A549 (cell line): ENCODE measurements at regions not wholly inside any gene's neighbourhood (a gene's known extent, or its start where the extent isn't known, plus 50 kb on each side); places are given as distances from the start of the nearest gene placed in this dataset.

Experiments used
- ATAC-seq, 2 experiments: fragments of 200-7000 bp in 1 of 2; fragments of >200 bp in 1 of 2; cut with Nextera tagmentation in 1 of 2; cut with Tn5 transposase in 1 of 2; 3 replicates each; pipeline versions ENCODE4 v1.8.0 to v1.9.1; 2018 to 2020; ENCODE audit warnings: mild to moderate bottlenecking in 1 of 2, moderate library complexity in 1 of 2
- CTCF ChIA-PET: fragments of 300-600 bp; sonication (Branson Sonifier 250); formaldehyde crosslinking; extraction: SDS; loops from one replicate; lab custom pipeline; 2021; ENCODE audit warnings: antibody characterized with exemption, inconsistent platforms; lab: Yijun Ruan, JAX
- POLR2A ChIA-PET: fragments of 350-600 bp; formaldehyde crosslinking; extraction: SDS; loops from one replicate; lab custom pipeline; 2021; ENCODE audit warnings: antibody characterized with exemption, inconsistent platforms; lab: Yijun Ruan, JAX
- DNase-seq, 2 experiments: peaks; one replicate each; pipeline versions ENCODE4 v3.0.0 to v3.0.0-alpha.2; 2011 to 2016; ENCODE audit warnings: low read depth in 1 of 2, low spot score in 1 of 2
- FAIRE-seq: peaks from 2 replicates; lab custom pipeline; 2011; peaks lifted over from hg19 to GRCh38; lab: Jason Lieb, UNC
- H3K27ac ChIP-seq, 2 experiments: fragments of >200 bp; sonication (Bioruptor Twin); formaldehyde crosslinking; 3 replicates each; pipeline ENCODE4 v1.5.1; 2016 to 2017
- H3K4me1 ChIP-seq: fragments of >200 bp; sonication (Bioruptor Twin); formaldehyde crosslinking; 3 replicates; pipeline ENCODE4 v1.6.1; 2016
- H3K4me2 ChIP-seq: fragments of >200 bp; sonication (Bioruptor Twin); formaldehyde crosslinking; 3 replicates; pipeline ENCODE4 v1.6.1; 2016
- H3K4me3 ChIP-seq: fragments of >200 bp; sonication (Bioruptor Twin); formaldehyde crosslinking; 3 replicates; pipeline ENCODE4 v1.5.1; 2016
- H3K9me3 ChIP-seq: fragments of >200 bp; sonication (Bioruptor Twin); formaldehyde crosslinking; 3 replicates; pipeline ENCODE4 v1.6.1; 2016
- ATOH8 ChIP-seq: fragments of 250-450 bp; sonication (Bioruptor Pico); IDR thresholded peaks from 2 replicates; pipeline ENCODE4 v1.5.0; 2020; ENCODE audit warnings: low read depth, mild to moderate bottlenecking, moderate library complexity
- CBX8 ChIP-seq: fragments of 200-600 bp; sonication (generic); IDR thresholded peaks from 2 replicates; pipeline ENCODE4 v1.6.1; 2016
- CHD4 ChIP-seq: fragments of 200-600 bp; sonication (generic); IDR thresholded peaks from 2 replicates; pipeline ENCODE4 v1.6.1; 2016; ENCODE audit warnings: antibody characterized with exemption, mild to moderate bottlenecking, borderline replicate concordance
- E2F6 ChIP-seq: IDR thresholded peaks from 2 replicates; pipeline ENCODE4 v1.6.1; 2012; ENCODE audit warnings: low read depth, borderline replicate concordance
- EHF ChIP-seq: fragments of 250-450 bp; sonication (Bioruptor Pico); IDR thresholded peaks from 2 replicates; pipeline ENCODE4 v1.5.0; 2020; ENCODE audit warnings: mild to moderate bottlenecking
- EHMT2 ChIP-seq: fragments of 200-600 bp; sonication (generic); IDR thresholded peaks from 2 replicates; pipeline ENCODE4 v1.6.1; 2016; ENCODE audit warnings: antibody characterized with exemption, low read depth, mild to moderate bottlenecking, moderate library complexity
- ESRRA ChIP-seq: fragments of 150-350 bp; IDR thresholded peaks from 2 replicates; pipeline ENCODE4 v1.6.1; 2014; ENCODE audit warnings: mild to moderate bottlenecking, low read length, borderline replicate concordance
- FOXS1 ChIP-seq: fragments of 250-450 bp; sonication (Bioruptor Pico); IDR thresholded peaks from 2 replicates; pipeline ENCODE4 v1.5.0; 2020; ENCODE audit warnings: mild to moderate bottlenecking, moderate library complexity
- HDAC2 ChIP-seq: fragments of 200-600 bp; sonication (generic); IDR thresholded peaks from 2 replicates; pipeline ENCODE4 v1.6.1; 2016
- HOXA7 ChIP-seq: fragments of 250-450 bp; sonication (Bioruptor Pico); IDR thresholded peaks from 2 replicates; pipeline ENCODE4 v1.5.0; 2020; ENCODE audit warnings: mild to moderate bottlenecking, moderate library complexity
- JUN ChIP-seq, 2 experiments: fragments of >200 bp; sonication (Bioruptor Twin); formaldehyde crosslinking; IDR thresholded peaks; 2 replicates in 1 of 2; 3 replicates in 1 of 2; pipeline ENCODE4 v1.6.1; 2016 to 2017
- KDM1A ChIP-seq: fragments of 200-600 bp; sonication (generic); IDR thresholded peaks from 2 replicates; pipeline ENCODE4 v1.6.1; 2016; ENCODE audit warnings: low read depth, mild to moderate bottlenecking
- NFE2L2 ChIP-seq: fragments of 150-350 bp; conservative IDR thresholded peaks from 2 replicates; pipeline ENCODE4 v1.6.1; 2014; ENCODE audit warnings: low read length
- NPAS2 ChIP-seq: fragments of 250-450 bp; sonication (Bioruptor Pico); IDR thresholded peaks from 2 replicates; pipeline ENCODE4 v1.8.0; 2022; ENCODE audit warnings: mild to moderate bottlenecking, moderate library complexity, borderline replicate concordance
- PBX3 ChIP-seq: IDR thresholded peaks from 2 replicates; pipeline ENCODE4 v1.6.1; 2012
- PHF8 ChIP-seq: fragments of 200-600 bp; sonication (generic); IDR thresholded peaks from 2 replicates; pipeline ENCODE4 v1.6.1; 2016; ENCODE audit warnings: low read depth, mild to moderate bottlenecking, antibody characterized with exemption, moderate library complexity, borderline replicate concordance
- POLR2A ChIP-seq: IDR thresholded peaks from 2 replicates; pipeline ENCODE4 v1.6.1; 2012; ENCODE audit warnings: mild to moderate bottlenecking, low read length
- REST ChIP-seq: fragments of 200-600 bp; sonication (generic); IDR thresholded peaks from 2 replicates; pipeline ENCODE4 v1.6.1; 2016; ENCODE audit warnings: antibody characterized with exemption, mild to moderate bottlenecking, moderate library complexity
- RFX5 ChIP-seq: fragments of 450-650 bp; IDR thresholded peaks from 2 replicates; pipeline ENCODE4 v1.7.1; 2014; ENCODE audit warnings: antibody characterized with exemption, mild to moderate bottlenecking, moderate library complexity
- SMC3 ChIP-seq: fragments of >200 bp; sonication (Bioruptor Twin); formaldehyde crosslinking; IDR thresholded peaks from 3 replicates; pipeline ENCODE4 v1.6.1; 2018; ENCODE audit warnings: inconsistent platforms
- ZNF302 ChIP-seq: fragments of 250-450 bp; sonication (Bioruptor Pico); IDR thresholded peaks from 2 replicates; pipeline ENCODE4 v1.9.0; 2021; ENCODE audit warnings: inconsistent platforms, mild to moderate bottlenecking, moderate library complexity
- WGBS: methylation state at CpG from one replicate; pipeline ENCODE4 v1.1.6; 2017; ENCODE audit errors: missing lambda C conversion rate; 5-methylcytosine and 5-hydroxymethylcytosine counted together

- no peak; the same call in 1 of the 2 replicates for TF ChIP-seq PHF8
- no peak for TF ChIP-seq REST
- TF ChIP-seq RFX5, result no peak
- TF ChIP-seq CHD4, result no peak
- TF ChIP-seq HDAC2, result 0 out of 2 replicates have a peak, but pooled peaks have one; percentile 19
- peak in 1 of 2 experiments; percentile 37; a peak in 1 of 5 replicates for TF ChIP-seq JUN (IDR thresholded peaks at IDR 0.05)
- TF ChIP-seq ZNF302, result no peak
These were observed 76.7 kb upstream of the VGLL4 start (continued) for GRCh38 chr3:11720304-11720898.

GRCh38 chr3:11719406-11720303 lies 75.9 kb upstream of the VGLL4 start:
- CTCF ChIA-PET, result no interaction called here
- no peak for FAIRE-seq
- H3K4me2 ChIP-seq, result peak overlapping the region; percentile 88

GRCh38 chr3:11718637-11719405 lies 75.1 kb upstream of the VGLL4 start:
- H3K4me1 ChIP-seq, result peaks cover 25% of the 10 kb centered on the region
- ChIA-PET POLR2A (no interaction called here), CTCF (no interaction called here)
- H3K9me3 ChIP-seq, result no peaks in the 10 kb centered on the region
- WGBS, result under 1% methylated on average over 26 of the region's 44 CpGs
- H3K27ac ChIP-seq, result peak overlapping the region; percentile 85 to 95
- H3K4me2 ChIP-seq, result peak overlapping the region; percentile 88
- H3K4me3 ChIP-seq, result peak overlapping the region; percentile 63
- ATAC-seq, result peak; percentile 50 to 54
- no peak for FAIRE-seq
- peak; percentile 58 to 66 for DNase-seq
- TF ChIP-seq NPAS2 (CRISPR knock-in tag) (no peak), NFE2L2 (no peak), EHF (CRISPR knock-in tag) (no peak), PBX3 (no peak), ATOH8 (CRISPR knock-in tag) (no peak), POLR2A (0 out of 2 replicates have a peak, but pooled peaks have one; percentile 27), SMC3 (0 out of 3 replicates have a peak, but pooled peaks have one; percentile 6), PHF8 (peak; percentile 49), KDM1A (no peak), REST (no peak), CBX8 (no peak), EHMT2 (no peak), JUN (IDR thresholded peaks at IDR 0.05) (peak in 1 of 2 experiments; percentile 9; a peak in 1 of 5 replicates), ESRRA (no peak)

More at GRCh38 chr3:11719406-11720303, 75.9 kb upstream of the VGLL4 start:
- Histone ChIP-seq H3K27ac (peak overlapping the region; percentile 85 to 95), H3K4me3 (peak overlapping the region; percentile 63), H3K9me3 (no peaks in the 10 kb centered on the region), H3K4me1 (peaks cover 25% of the 10 kb centered on the region)
- TF ChIP-seq E2F6, result peak; percentile 39
- TF ChIP-seq SMC3, result no peak
- no peak for TF ChIP-seq FOXS1 (CRISPR knock-in tag)
- no peak for TF ChIP-seq HOXA7 (CRISPR knock-in tag)
- no CpG with 5 or more reads among the region's 121 CpGs for WGBS
- POLR2A ChIA-PET, result no interaction called here
- DNase-seq (peak; percentile 80 to 89), ATAC-seq (peak; percentile 79)
